Endothelial cell (in vitro differentiated cells): ENCODE measurements at regions not wholly inside any gene's neighbourhood (a gene's known extent, or its start where the extent isn't known, plus 50 kb on each side); places are given as distances from the start of the nearest gene placed in this dataset.

Experiments
- DNase-seq: peaks from one replicate; pipeline ENCODE4 v3.0.0; 2021; ENCODE audit warnings: low spot score
- H3K27ac Mint-ChIP-seq: one replicate; pipeline ENCODE4 v1.8.0; 2021; ENCODE audit warnings: mixed read lengths, inconsistent platforms; ENCODE audit not compliant: unreplicated experiment
- H3K27me3 Mint-ChIP-seq: one replicate; pipeline ENCODE4 v1.8.0; 2021; ENCODE audit warnings: mild to moderate bottlenecking, moderate library complexity, mixed read lengths, inconsistent platforms; ENCODE audit not compliant: unreplicated experiment
- H3K36me3 Mint-ChIP-seq: one replicate; pipeline ENCODE4 v1.8.0; 2021; ENCODE audit warnings: mild to moderate bottlenecking, low read depth, mixed read lengths, inconsistent platforms; ENCODE audit not compliant: unreplicated experiment
- H3K4me1 Mint-ChIP-seq: one replicate; pipeline ENCODE4 v1.8.0; 2021; ENCODE audit warnings: mild to moderate bottlenecking, mixed read lengths, inconsistent platforms; ENCODE audit not compliant: unreplicated experiment
- H3K4me3 Mint-ChIP-seq: one replicate; pipeline ENCODE4 v1.8.0; 2021; ENCODE audit warnings: mild to moderate bottlenecking, mixed read lengths, inconsistent platforms; ENCODE audit not compliant: unreplicated experiment
- H3K9me3 Mint-ChIP-seq: one replicate; pipeline ENCODE4 v1.8.0; 2021; ENCODE audit warnings: mixed read lengths, inconsistent platforms; ENCODE audit not compliant: unreplicated experiment
- TF ChIP-seq, protein P1 (sequence below): fragments of 200-600 bp; sonication (generic); IDR thresholded peaks from one replicate; pipeline ENCODE4 v1.5.0; 2021; ENCODE audit warnings: antibody characterized with exemption; ENCODE audit not compliant: unreplicated experiment

DNA sequence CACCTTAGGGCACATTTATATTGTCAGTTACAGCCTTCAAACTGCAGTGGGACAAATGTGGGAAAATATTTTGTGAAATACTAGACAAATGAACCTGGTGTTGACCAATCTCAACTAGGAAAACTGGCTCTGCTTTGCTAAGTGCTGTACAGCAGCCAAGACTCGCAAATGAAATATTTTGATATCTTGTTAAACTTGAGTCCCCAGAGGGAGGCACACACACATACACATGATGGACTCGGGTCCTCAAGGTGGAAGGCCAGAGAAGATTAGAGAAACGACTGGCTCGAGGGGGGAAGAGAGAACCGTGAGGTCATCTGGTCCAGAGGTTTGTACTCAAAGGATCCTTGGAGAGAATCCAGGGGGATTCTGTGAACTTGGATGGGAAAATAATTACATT is 67.3 kb upstream of the JAG1 start:
- no peaks in the 10 kb centered on the region for H3K27me3 Mint-ChIP-seq
- no peak for DNase-seq
- H3K4me1 Mint-ChIP-seq: peaks cover 12% of the 10 kb centered on the region
- H3K36me3 Mint-ChIP-seq: no peaks in the 10 kb centered on the region
- no peaks in the 10 kb centered on the region for H3K9me3 Mint-ChIP-seq
- no peak overlapping the region for H3K27ac Mint-ChIP-seq
- TF ChIP-seq, protein P1, sequence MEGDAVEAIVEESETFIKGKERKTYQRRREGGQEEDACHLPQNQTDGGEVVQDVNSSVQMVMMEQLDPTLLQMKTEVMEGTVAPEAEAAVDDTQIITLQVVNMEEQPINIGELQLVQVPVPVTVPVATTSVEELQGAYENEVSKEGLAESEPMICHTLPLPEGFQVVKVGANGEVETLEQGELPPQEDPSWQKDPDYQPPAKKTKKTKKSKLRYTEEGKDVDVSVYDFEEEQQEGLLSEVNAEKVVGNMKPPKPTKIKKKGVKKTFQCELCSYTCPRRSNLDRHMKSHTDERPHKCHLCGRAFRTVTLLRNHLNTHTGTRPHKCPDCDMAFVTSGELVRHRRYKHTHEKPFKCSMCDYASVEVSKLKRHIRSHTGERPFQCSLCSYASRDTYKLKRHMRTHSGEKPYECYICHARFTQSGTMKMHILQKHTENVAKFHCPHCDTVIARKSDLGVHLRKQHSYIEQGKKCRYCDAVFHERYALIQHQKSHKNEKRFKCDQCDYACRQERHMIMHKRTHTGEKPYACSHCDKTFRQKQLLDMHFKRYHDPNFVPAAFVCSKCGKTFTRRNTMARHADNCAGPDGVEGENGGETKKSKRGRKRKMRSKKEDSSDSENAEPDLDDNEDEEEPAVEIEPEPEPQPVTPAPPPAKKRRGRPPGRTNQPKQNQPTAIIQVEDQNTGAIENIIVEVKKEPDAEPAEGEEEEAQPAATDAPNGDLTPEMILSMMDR: no peak
- no peak overlapping the region for H3K4me3 Mint-ChIP-seq

DNA sequence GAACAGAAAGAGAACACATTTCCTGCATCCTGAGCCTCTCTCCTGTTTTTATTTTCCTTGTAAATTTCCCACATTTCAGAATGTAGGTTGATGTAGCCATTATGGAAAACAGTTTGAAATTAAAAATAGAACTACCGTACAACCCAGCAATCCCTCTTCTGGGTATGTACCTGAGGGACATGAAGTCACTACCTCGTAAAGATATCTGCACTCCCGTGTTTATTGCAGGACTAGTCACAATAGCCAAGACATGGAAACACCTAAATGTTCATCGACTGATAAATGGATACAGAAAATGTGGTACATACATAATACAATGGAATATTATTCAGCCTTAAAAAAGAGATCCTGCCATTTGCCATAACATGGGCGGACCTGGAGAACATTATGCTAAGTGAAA is 72.0 kb upstream of the JAG1 start:
- Mint-ChIP-seq H3K36me3 (no peaks in the 10 kb centered on the region), H3K4me1 (peaks cover 22% of the 10 kb centered on the region), H3K4me3 (no peak overlapping the region), H3K27ac (no peak overlapping the region), H3K27me3 (no peaks in the 10 kb centered on the region), H3K9me3 (no peaks in the 10 kb centered on the region)
- no peak for DNase-seq
- TF ChIP-seq, protein P1: no peak

DNA sequence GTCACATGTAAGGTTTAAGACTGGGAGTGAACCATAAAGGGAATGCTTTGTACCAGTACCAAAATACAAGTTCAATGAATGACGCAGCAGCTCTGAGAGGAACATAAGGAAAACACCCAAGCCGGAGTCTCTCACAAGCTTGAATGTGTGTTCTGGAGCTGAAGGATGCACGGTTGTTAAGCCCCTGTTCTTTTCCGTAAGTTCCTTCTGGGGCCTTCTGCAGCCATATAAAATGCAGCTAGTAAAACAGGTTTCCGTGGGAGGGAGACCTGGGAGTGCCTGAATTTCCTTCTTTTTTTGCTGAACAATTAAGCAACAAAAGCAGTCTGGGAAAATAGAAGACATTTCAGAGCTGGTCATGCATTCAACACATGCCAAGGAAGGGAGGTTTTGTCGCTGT is 73.2 kb upstream of the JAG1 start:
- no peak overlapping the region for H3K27ac Mint-ChIP-seq
- no peaks in the 10 kb centered on the region for H3K36me3 Mint-ChIP-seq
- peaks cover 22% of the 10 kb centered on the region for H3K4me1 Mint-ChIP-seq
- no peak for DNase-seq
- H3K27me3 Mint-ChIP-seq: no peaks in the 10 kb centered on the region
- TF ChIP-seq, protein P1: no peak
- no peaks in the 10 kb centered on the region for H3K9me3 Mint-ChIP-seq
- no peak overlapping the region for H3K4me3 Mint-ChIP-seq

DNA sequence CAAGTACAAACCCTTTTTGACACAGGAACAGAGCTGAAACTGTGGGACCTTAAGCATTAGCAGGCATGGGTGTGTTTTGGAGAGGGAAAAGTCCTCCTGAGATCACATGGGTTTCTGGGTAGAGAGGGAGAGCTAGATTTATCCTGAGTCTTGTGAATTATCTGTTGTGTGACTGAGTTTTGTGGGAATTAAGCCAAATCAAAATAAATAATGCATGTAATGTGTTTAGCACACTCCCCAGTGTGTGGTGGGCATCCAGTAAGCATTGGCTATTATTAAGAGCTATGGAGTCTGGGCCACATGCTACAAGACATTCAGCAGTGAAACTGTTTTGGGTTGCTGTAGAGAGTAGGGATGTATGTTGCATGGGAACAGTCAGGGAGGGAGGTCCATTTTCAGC is 75.3 kb upstream of the JAG1 start:
- no peaks in the 10 kb centered on the region for H3K36me3 Mint-ChIP-seq
- H3K4me3 Mint-ChIP-seq: no peak overlapping the region
- no peak for DNase-seq
- peaks cover 24% of the 10 kb centered on the region for H3K4me1 Mint-ChIP-seq
- TF ChIP-seq, protein P1: no peak
- no peaks in the 10 kb centered on the region for H3K27me3 Mint-ChIP-seq
- no peaks in the 10 kb centered on the region for H3K9me3 Mint-ChIP-seq
- no peak overlapping the region for H3K27ac Mint-ChIP-seq

DNA sequence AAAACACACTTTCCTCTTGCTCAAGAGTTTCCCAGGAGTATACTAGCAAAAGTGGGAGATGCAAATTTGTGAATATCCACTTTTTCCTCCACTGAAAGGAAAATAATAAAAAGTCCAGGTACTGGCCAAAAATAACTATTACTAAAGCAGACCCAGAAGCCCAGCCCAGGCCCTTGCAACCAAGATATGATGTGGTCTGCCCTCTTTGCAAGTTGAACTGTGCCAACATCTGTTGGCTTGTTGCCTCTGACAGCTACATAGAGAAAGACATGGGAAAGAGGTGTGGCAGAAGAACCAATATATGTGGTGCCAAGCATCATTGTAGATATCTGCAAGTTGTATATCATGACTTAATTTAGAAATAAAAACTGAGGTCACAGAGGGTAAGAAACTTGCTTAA is 78.4 kb upstream of the JAG1 start:
- Mint-ChIP-seq H3K27ac (no peak overlapping the region), H3K4me1 (peaks cover 23% of the 10 kb centered on the region), H3K4me3 (no peak overlapping the region), H3K27me3 (no peaks in the 10 kb centered on the region), H3K36me3 (no peaks in the 10 kb centered on the region), H3K9me3 (no peaks in the 10 kb centered on the region)
- TF ChIP-seq, protein P1: no peak
- DNase-seq: no peak
